H9 (cell line): ENCODE measurements at regions not wholly inside any gene's neighbourhood (a gene's known extent, or its start where the extent isn't known, plus 50 kb on each side); places are given as distances from the start of the nearest gene placed in this dataset.

Experiments
- DNase-seq: peaks from one replicate; pipeline ENCODE4 v3.0.0-alpha.2; 2017
- H2AFZ ChIP-seq: one replicate; pipeline ENCODE4 v1.6.1; 2013; ENCODE audit warnings: mild to moderate bottlenecking, low read length, control low read depth, moderate library complexity
- H2AK5ac ChIP-seq: 2 replicates; pipeline ENCODE4 v1.6.1; 2013; ENCODE audit warnings: low read length, control low read depth, mixed read lengths; ENCODE audit not compliant: insufficient read length
- H2BK120ac ChIP-seq: one replicate; pipeline ENCODE4 v1.6.1; 2013; ENCODE audit warnings: low read depth, mild to moderate bottlenecking, low read length, control low read depth, inconsistent platforms; ENCODE audit not compliant: poor library complexity, severe bottlenecking
- H2BK12ac ChIP-seq: 2 replicates; pipeline ENCODE4 v1.6.1; 2013; ENCODE audit warnings: low read length, control low read depth, mixed read lengths, low read depth; ENCODE audit not compliant: insufficient read length
- H2BK15ac ChIP-seq: 2 replicates; pipeline ENCODE4 v1.6.1; 2013; ENCODE audit warnings: low read depth, low read length, control low read depth
- H2BK20ac ChIP-seq: one replicate; pipeline ENCODE4 v1.6.1; 2013; ENCODE audit warnings: low read depth, mild to moderate bottlenecking, low read length, control low read depth, inconsistent platforms; ENCODE audit not compliant: poor library complexity, severe bottlenecking
- H2BK5ac ChIP-seq: 2 replicates; pipeline ENCODE4 v1.6.1; 2013; ENCODE audit warnings: low read length, control low read depth, mixed read lengths; ENCODE audit not compliant: insufficient read length
- H3K14ac ChIP-seq: 2 replicates; pipeline ENCODE4 v1.6.1; 2013; ENCODE audit warnings: low read length, control low read depth; ENCODE audit not compliant: insufficient read depth
- H3K18ac ChIP-seq: 2 replicates; pipeline ENCODE4 v1.6.1; 2013; ENCODE audit warnings: low read depth, mild to moderate bottlenecking, mixed read lengths, low read length, control low read depth; ENCODE audit not compliant: insufficient read length
- H3K23ac ChIP-seq: 2 replicates; pipeline ENCODE4 v1.6.1; 2013; ENCODE audit warnings: low read length, control low read depth, mixed read lengths, low read depth; ENCODE audit not compliant: insufficient read length
- H3K23me2 ChIP-seq: 2 replicates; pipeline ENCODE4 v1.6.1; 2013; ENCODE audit warnings: low read depth, mild to moderate bottlenecking, mixed read lengths, low read length, control low read depth; ENCODE audit not compliant: insufficient read length, poor library complexity, severe bottlenecking
- H3K27ac ChIP-seq: 2 replicates; pipeline ENCODE4 v1.5.1; 2013; ENCODE audit warnings: low read length, control low read depth, mixed read lengths, low read depth; ENCODE audit not compliant: insufficient read length
- H3K27me3 ChIP-seq: 2 replicates; pipeline ENCODE4 v1.6.1; 2013; ENCODE audit warnings: low read length, control low read depth, inconsistent platforms; ENCODE audit not compliant: insufficient read depth
- H3K4ac ChIP-seq: 2 replicates; pipeline ENCODE4 v1.6.1; 2013; ENCODE audit warnings: low read depth, mild to moderate bottlenecking, control low read depth, inconsistent platforms, low read length, moderate library complexity
- H3K4me1 ChIP-seq: 2 replicates; pipeline ENCODE4 v1.6.1; 2013; ENCODE audit warnings: low read length, control low read depth, inconsistent platforms; ENCODE audit not compliant: insufficient read depth
- H3K4me2 ChIP-seq: 2 replicates; pipeline ENCODE4 v1.6.1; 2013; ENCODE audit warnings: low read length, control low read depth, mixed read lengths; ENCODE audit not compliant: insufficient read length, insufficient read depth
- H3K56ac ChIP-seq: 2 replicates; pipeline ENCODE4 v1.6.1; 2013; ENCODE audit warnings: low read depth, mild to moderate bottlenecking, mixed read lengths, low read length, control low read depth; ENCODE audit not compliant: insufficient read length
- H3K79me1 ChIP-seq: 2 replicates; pipeline ENCODE4 v1.6.1; 2013; ENCODE audit warnings: low read depth, mild to moderate bottlenecking, moderate library complexity, low read length, control low read depth, inconsistent platforms; ENCODE audit not compliant: insufficient read depth, poor library complexity, severe bottlenecking
- H3K79me2 ChIP-seq: 2 replicates; pipeline ENCODE4 v1.6.1; 2013; ENCODE audit warnings: low read length, control low read depth, inconsistent platforms; ENCODE audit not compliant: insufficient read depth
- H3K9ac ChIP-seq: 2 replicates; pipeline ENCODE4 v1.6.1; 2013; ENCODE audit warnings: low read length, control low read depth, mixed read lengths; ENCODE audit not compliant: insufficient read length; ENCODE audit errors: extremely low read depth
- H3K9me3 ChIP-seq: one replicate; pipeline ENCODE4 v1.6.1; 2013; ENCODE audit warnings: low read depth, low read length, inconsistent platforms; ENCODE audit not compliant: control insufficient read depth
- H3T11ph ChIP-seq: one replicate; pipeline ENCODE4 v1.6.1; 2013; ENCODE audit warnings: mild to moderate bottlenecking, low read length, control low read depth, inconsistent platforms
- H4K20me1 ChIP-seq: one replicate; pipeline ENCODE4 v1.6.1; 2013; ENCODE audit not compliant: control insufficient read depth, insufficient read length, insufficient read depth
- H4K5ac ChIP-seq: 2 replicates; pipeline ENCODE4 v1.6.1; 2013; ENCODE audit warnings: low read depth, mild to moderate bottlenecking, mixed read lengths, low read length, control low read depth; ENCODE audit not compliant: insufficient read length
- H4K8ac ChIP-seq: replicated peaks from 2 replicates; pipeline ENCODE4 v1.6.1; 2013; ENCODE audit warnings: low read length, control low read depth, mixed read lengths, low read depth; ENCODE audit not compliant: insufficient read length
- H4K91ac ChIP-seq: 2 replicates; pipeline ENCODE4 v1.6.1; 2013; ENCODE audit warnings: low read depth, mild to moderate bottlenecking, moderate library complexity, mixed read lengths, low read length, control low read depth; ENCODE audit not compliant: insufficient read length
- H3K27ac Mint-ChIP-seq, 3 experiments: 2 replicates in 2 of 3; 3 replicates in 1 of 3; pipeline ENCODE4 v1.8.0; 2020 to 2021; ENCODE audit warnings: mixed read lengths in 3 of 3, mild to moderate bottlenecking in 1 of 3, moderate library complexity in 1 of 3
- H3K27me3 Mint-ChIP-seq: 2 replicates; pipeline ENCODE4 v1.8.0; 2021; ENCODE audit warnings: low read depth, mild to moderate bottlenecking, moderate library complexity, mixed read lengths
- H3K36me3 Mint-ChIP-seq, 3 experiments: 2 replicates in 2 of 3; 3 replicates in 1 of 3; pipeline ENCODE4 v1.8.0; 2020 to 2021; ENCODE audit warnings: low read depth in 3 of 3, mixed read lengths in 3 of 3; ENCODE audit not compliant: insufficient read depth in 1 of 3
- H3K4me1 Mint-ChIP-seq, 2 experiments: 2 replicates each; pipeline ENCODE4 v1.8.0; 2020; ENCODE audit warnings: mixed read lengths in 2 of 2
- H3K4me3 Mint-ChIP-seq, 2 experiments: 2 replicates in 1 of 2; 3 replicates in 1 of 2; pipeline ENCODE4 v1.8.0; 2020 to 2021; ENCODE audit warnings: mild to moderate bottlenecking in 2 of 2, mixed read lengths in 2 of 2, moderate library complexity in 1 of 2
- H3K9me3 Mint-ChIP-seq, 2 experiments: 2 replicates in 1 of 2; 3 replicates in 1 of 2; pipeline ENCODE4 v1.8.0; 2020; ENCODE audit warnings: mild to moderate bottlenecking in 2 of 2, mixed read lengths in 2 of 2, moderate library complexity in 1 of 2
- CTCF ChIP-seq: fragments of 200-600 bp; sonication (generic); conservative IDR thresholded peaks from 3 replicates; pipeline ENCODE4 v1.8.0; 2021; ENCODE audit warnings: antibody characterized with exemption, mild to moderate bottlenecking
- WGBS: extraction: QIAGEN DNeasy Blood & Tissue Kit; methylation state at CpG from one replicate; pipeline ENCODE4 v1.1.7; 2013; ENCODE audit warnings: missing lambda C conversion rate, low lambda C conversion rate, mixed read lengths; ENCODE audit not compliant: insufficient read length; ENCODE audit errors: extremely low coverage; 5-methylcytosine and 5-hydroxymethylcytosine counted together

- no peak overlapping the region for H3K9ac ChIP-seq
- H4K20me1 ChIP-seq = no peaks in the 10 kb centered on the region
- no peaks in the 10 kb centered on the region for H3K27me3 ChIP-seq
- H2BK120ac ChIP-seq = no peak overlapping the region
- no peak for TF ChIP-seq CTCF
- no peak overlapping the region for H4K8ac ChIP-seq
- no peak for DNase-seq
- Mint-ChIP-seq H3K36me3 (peaks cover 10 to 22% (median 13%) of the 10 kb centered on the region in 3 experiments), H3K9me3 (peaks cover 19 to 24% of the 10 kb centered on the region in 2 experiments), H3K27ac (no peak overlapping the region), H3K4me3 (no peak overlapping the region), H3K4me1 (no peaks in the 10 kb centered on the region), H3K27me3 (no peaks in the 10 kb centered on the region)
- no peaks in the 10 kb centered on the region for H3K79me1 ChIP-seq
- no peaks in the 10 kb centered on the region for H3K79me2 ChIP-seq
- H2BK5ac ChIP-seq = no peak overlapping the region
- no peak overlapping the region for H3K4ac ChIP-seq
- H3K23ac ChIP-seq = no peak overlapping the region
- no peak overlapping the region for H3K27ac ChIP-seq
- no peak overlapping the region for H3T11ph ChIP-seq
- no peak overlapping the region for H2AK5ac ChIP-seq
- no peak overlapping the region for H3K14ac ChIP-seq
- no peak overlapping the region for H2AFZ ChIP-seq
- H3K23me2 ChIP-seq = no peaks in the 10 kb centered on the region
- no peak overlapping the region for H3K4me2 ChIP-seq
- no peaks in the 10 kb centered on the region for H3K9me3 ChIP-seq
- no CpG with 5 or more reads among the region's 2 CpGs for WGBS
- H2BK15ac ChIP-seq = no peak overlapping the region
- H4K5ac ChIP-seq = no peak overlapping the region
- H2BK12ac ChIP-seq = no peak overlapping the region
- no peak overlapping the region for H3K56ac ChIP-seq
- no peak overlapping the region for H4K91ac ChIP-seq
- H3K4me1 ChIP-seq = no peaks in the 10 kb centered on the region
- no peak overlapping the region for H2BK20ac ChIP-seq
- no peak overlapping the region for H3K18ac ChIP-seq
Observed at GRCh38 chr3:153829606-153830170, 291.5 kb upstream of the ARHGEF26 start.
